ENCODE measurements at regions not wholly inside any gene's neighbourhood (a gene's known extent, or its start where the extent isn't known, plus 50 kb on each side); places are given as distances from the start of the nearest gene placed in this dataset.

- no peak for DNase-seq
Measured at GRCh38 chr7:1361016-1361755, 98.1 kb downstream of the MICALL2 start.

- no peak for DNase-seq
Measured at GRCh38 chr7:1361756-1362125, 97.5 kb downstream of the MICALL2 start.

- DNase-seq = no peak
Measured at GRCh38 chr7:1362301-1362700, 97.0 kb downstream of the MICALL2 start.

GRCh38 chr7:1364068-1364905 is 95.0 kb downstream of the MICALL2 start:
- no peak for DNase-seq

GRCh38 chr7:1364906-1365570 is 94.2 kb downstream of the MICALL2 start:
- no peak for DNase-seq

- no peak for DNase-seq
Measured at GRCh38 chr7:1365846-1366245, 93.4 kb downstream of the MICALL2 start.

GRCh38 chr7:1366801-1367405 is 92.4 kb downstream of the MICALL2 start:
- no peak for DNase-seq

- DNase-seq = no peak
Measured at GRCh38 chr7:1367501-1368183, 91.6 kb downstream of the MICALL2 start.

GRCh38 chr7:1368184-1368681 is 91.0 kb downstream of the MICALL2 start:
- no peak for DNase-seq

GRCh38 chr7:1368682-1369571 is 90.3 kb downstream of the MICALL2 start:
- peak; percentile 25 for DNase-seq

GRCh38 chr7:1369916-1370657 is 89.2 kb downstream of the MICALL2 start:
- DNase-seq = no peak

GRCh38 chr7:1370738-1371137 is 88.5 kb downstream of the MICALL2 start:
- DNase-seq = no peak

- no peak for DNase-seq
Measured at GRCh38 chr7:1372063-1372462, 87.2 kb downstream of the MICALL2 start.

GRCh38 chr7:1372671-1373379 is 86.4 kb downstream of the MICALL2 start:
- DNase-seq = no peak

- no peak for DNase-seq
Measured at GRCh38 chr7:1377111-1377909, 82.0 kb downstream of the MICALL2 start.

- DNase-seq = no peak
Measured at GRCh38 chr7:1378610-1379601, 80.4 kb downstream of the MICALL2 start.

GRCh38 chr7:1380231-1380815 is 78.9 kb downstream of the MICALL2 start:
- DNase-seq = no peak

Measured in NCI-H526 treated with DMSO at 0.1 percent for 48 hours (cell line).